ENCODE measurements at regions not wholly inside any gene's neighbourhood (a gene's known extent, or its start where the extent isn't known, plus 50 kb on each side); places are given as distances from the start of the nearest gene placed in this dataset.

DNA sequence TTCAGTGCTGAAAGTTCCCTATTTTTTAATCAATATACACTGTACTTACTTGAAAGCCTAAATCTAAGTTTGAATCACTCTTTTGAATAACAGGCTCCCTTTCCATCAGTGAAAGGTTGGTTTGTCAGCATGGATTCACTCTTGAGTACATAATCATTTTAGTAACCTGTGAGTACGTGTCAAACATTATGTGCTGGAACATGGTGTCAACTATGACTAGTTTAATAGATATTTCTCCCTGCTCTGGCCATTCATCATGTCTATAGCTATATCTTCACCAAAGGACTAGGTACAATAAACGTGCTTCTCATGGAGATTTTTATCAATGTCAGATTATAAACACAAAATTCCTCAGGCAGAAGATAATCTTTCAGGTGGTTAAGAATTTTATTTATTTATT is 61.7 kb upstream of the MDFIC start:
- Histone ChIP-seq H3K9ac (replicated peaks; ENCODE audit: extremely low read depth, insufficient read depth, low read length) (no peak overlapping the region), H3K79me2 (ENCODE audit: control insufficient read depth, insufficient read depth, low read length) (no peaks in the 10 kb centered on the region), H2AFZ (ENCODE audit: low read depth, low read length) (no peak overlapping the region), H3K9me1 (replicated peaks; ENCODE audit: control insufficient read depth, extremely low read depth, insufficient read depth, low read length) (no peaks in the 10 kb centered on the region), H4K20me1 (replicated peaks; ENCODE audit: control insufficient read depth, extremely low read depth, insufficient read depth, low read length) (no peaks in the 10 kb centered on the region), H3K27ac (ENCODE audit: insufficient read depth, low read depth, low read length) (no peak overlapping the region), H3K36me3 (ENCODE audit: control insufficient read depth in 2 of 2, extremely low read depth in 1 of 2, insufficient read depth in 2 of 2, low read length in 2 of 2) (no peaks in the 10 kb centered on the region), H3K4me3 (replicated peaks in 1 of 3; ENCODE audit: insufficient read depth in 1 of 3, low read depth in 1 of 3, low read length in 3 of 3) (no peak overlapping the region), H3K27me3 (ENCODE audit: control insufficient read depth in 2 of 2, insufficient read depth in 2 of 2, low read length in 2 of 2) (no peaks in the 10 kb centered on the region), H3K4me1 (ENCODE audit: control insufficient read depth, extremely low read depth, insufficient read depth, low read length) (peaks cover 5% of the 10 kb centered on the region), H3K4me2 (ENCODE audit: insufficient read depth, low read length) (no peak overlapping the region), H3K9me3 (replicated peaks; ENCODE audit: control insufficient read depth, insufficient read depth, low read length) (no peaks in the 10 kb centered on the region)
- no peak for FAIRE-seq
- intact Hi-C loops (cut with micrococcal nuclease) (no loop called here), dilution Hi-C loops (cut with MboI; ENCODE audit: extremely low pct_ligation_motif_present, low sequenced_read_pairs) (no loop called here)
- TF ChIP-seq CTCF (IDR thresholded peaks at IDR 0.05; ENCODE audit: extremely low read depth in 1 of 2, insufficient read depth in 1 of 2, low read depth in 1 of 2, low read length in 2 of 2) (no peak), EZH2 (IDR thresholded peaks at IDR 0.05; ENCODE audit: borderline replicate concordance, low read depth, low read length, severe bottlenecking) (no peak), FOS (IDR thresholded peaks at IDR 0.05; ENCODE audit: borderline replicate concordance, insufficient read depth, low read length) (no peak), JUN (IDR thresholded peaks at IDR 0.05; ENCODE audit: borderline replicate concordance, insufficient read depth, insufficient read length, low read depth) (no peak), MYC (IDR thresholded peaks at IDR 0.05; ENCODE audit: low read depth, low read length) (no peak), POLR2AphosphoS5 (IDR thresholded peaks at IDR 0.05; ENCODE audit: insufficient read depth, low read depth, low read length) (no peak), GATA2 (IDR thresholded peaks at IDR 0.05; ENCODE audit: insufficient read depth, insufficient read length, low read depth, low read length) (no peak), POLR2A (IDR thresholded peaks at IDR 0.05; ENCODE audit: low read depth, low read length) (no peak)
- TF ChIP-seq, protein P1, sequence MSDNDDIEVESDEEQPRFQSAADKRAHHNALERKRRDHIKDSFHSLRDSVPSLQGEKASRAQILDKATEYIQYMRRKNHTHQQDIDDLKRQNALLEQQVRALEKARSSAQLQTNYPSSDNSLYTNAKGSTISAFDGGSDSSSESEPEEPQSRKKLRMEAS (IDR thresholded peaks at IDR 0.05; ENCODE audit: insufficient read depth, insufficient read length), result no peak
- ChIA-PET CTCF (interaction anchor here (2.0 kb wide), 1 partner anchor 820 kb away, joined by 6 read pairs; no protein-coding TSS in a partner anchor), POLR2A (no interaction called here)
- no peak for DNase-seq (ENCODE audit: low read depth, low spot score)
- no TSS peak for BruUV-seq (replicated peaks)

All from endothelial cell of umbilical vein (primary cell).